ENCODE measurements at regions not wholly inside any gene's neighbourhood (a gene's known extent, or its start where the extent isn't known, plus 50 kb on each side); places are given as distances from the start of the nearest gene placed in this dataset.
A peak's percentile ranks its signal among the peaks of the same experiment; 100 is the strongest.

DNA sequence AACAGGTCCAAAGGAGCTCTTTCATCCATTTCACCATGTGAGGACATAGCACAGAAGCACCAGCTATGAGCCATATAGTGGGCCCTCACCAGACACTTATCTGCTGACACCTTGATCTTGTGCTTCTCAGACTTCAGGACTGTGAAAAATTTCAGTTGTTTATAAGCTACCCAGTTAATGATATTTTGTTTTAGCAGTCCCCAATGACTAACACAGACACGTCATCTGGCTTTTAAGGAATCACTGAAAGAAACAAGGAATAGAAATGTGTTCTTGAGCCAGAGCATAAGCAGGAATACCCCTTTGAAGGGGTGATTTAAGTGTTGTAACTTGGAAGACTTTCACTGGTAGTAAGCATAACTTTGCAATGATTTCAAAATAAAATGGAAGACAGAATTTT, 214.7 kb upstream of the PTCHD4 start:
- POLR2A ChIA-PET, result no interaction called here
- H3K27me3 ChIP-seq (ENCODE audit: control insufficient read depth in 1 of 2, insufficient read depth in 2 of 2, low read length in 2 of 2), result no peaks in the 10 kb centered on the region
- in situ Hi-C loops (cut with HindIII; ENCODE audit: extremely low pct_ligation_motif_present, low pct_unique_long_range_greater_than_20kb), result no loop called here
- TF ChIP-seq ZFP90 (CRISPR knock-in tag; IDR thresholded peaks at IDR 0.05; ENCODE audit: borderline replicate concordance), result no peak
- no peak overlapping the region for H3K4me2 ChIP-seq (ENCODE audit: low read depth, low read length)
- no peaks in the 10 kb centered on the region for H3K36me3 ChIP-seq (replicated peaks in 1 of 2; ENCODE audit: control insufficient read depth in 1 of 2, insufficient read depth in 2 of 2, low read length in 2 of 2)
- BruUV-seq (replicated peaks), result no TSS peak
- intact Hi-C loops (cut with micrococcal nuclease; ENCODE audit: unreplicated experiment), result no loop called here
- H3K9me3 ChIP-seq (ENCODE audit: low read length), result no peaks in the 10 kb centered on the region
- no peaks in the 10 kb centered on the region for H3K4me1 ChIP-seq (ENCODE audit: insufficient read depth, low read length)
- ATAC-seq, result no peak
- FAIRE-seq, result no peak
- CTCF ChIA-PET (ENCODE audit: low intra/inter-chr PET ratio, low total read pairs), result no interaction called here
- H3K9ac ChIP-seq (ENCODE audit: insufficient read depth, low read depth, low read length), result no peak overlapping the region
- no peak overlapping the region for H3K27ac ChIP-seq (ENCODE audit: extremely low read length, insufficient read depth, low read length)
- 4% methylated on average over 1 of the region's 1 CpG for WGBS (ENCODE audit: low lambda C conversion rate)
- H4K20me1 ChIP-seq (ENCODE audit: insufficient read depth, low read length), result no peaks in the 10 kb centered on the region
- no peaks in the 10 kb centered on the region for H3K79me2 ChIP-seq (ENCODE audit: insufficient read depth, low read length)
- no peak overlapping the region for H3K4me3 ChIP-seq (replicated peaks in 1 of 3; ENCODE audit: insufficient read depth in 1 of 3, low read depth in 2 of 3, low read length in 3 of 3)
- no peak overlapping the region for H2AFZ ChIP-seq (ENCODE audit: low read length)
- no peak for DNase-seq (ENCODE audit: low spot score)

DNA sequence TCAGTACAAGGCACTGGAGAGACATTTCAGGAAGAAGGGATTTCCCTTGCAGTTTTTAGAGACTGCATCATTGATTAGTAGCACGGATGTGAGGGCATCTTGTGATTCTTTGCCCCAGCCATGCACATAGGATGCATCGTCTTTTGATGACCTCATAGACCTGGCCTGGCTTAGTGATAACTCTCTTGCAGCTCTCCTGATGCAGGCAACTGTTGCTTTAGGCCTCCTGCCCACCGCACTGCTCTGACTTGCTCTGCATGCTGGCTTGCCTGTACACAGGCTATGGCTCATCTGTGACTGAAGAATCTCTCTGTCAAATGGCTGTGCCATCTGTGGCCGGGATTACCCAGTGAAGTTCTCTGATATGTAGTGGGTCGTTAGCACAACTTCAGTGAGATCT, 207.7 kb upstream of the PTCHD4 start:
- Histone ChIP-seq H3K79me2 (ENCODE audit: insufficient read depth, low read length) (no peaks in the 10 kb centered on the region), H3K36me3 (replicated peaks in 1 of 2; ENCODE audit: control insufficient read depth in 1 of 2, insufficient read depth in 2 of 2, low read length in 2 of 2) (no peaks in the 10 kb centered on the region), H4K20me1 (ENCODE audit: insufficient read depth, low read length) (no peaks in the 10 kb centered on the region), H2AFZ (ENCODE audit: low read length) (no peak overlapping the region), H3K9me3 (ENCODE audit: low read length) (no peaks in the 10 kb centered on the region), H3K27me3 (ENCODE audit: control insufficient read depth in 1 of 2, insufficient read depth in 2 of 2, low read length in 2 of 2) (no peaks in the 10 kb centered on the region), H3K4me1 (ENCODE audit: insufficient read depth, low read length) (no peaks in the 10 kb centered on the region), H3K4me3 (replicated peaks in 1 of 3; ENCODE audit: insufficient read depth in 1 of 3, low read depth in 2 of 3, low read length in 3 of 3) (no peak overlapping the region), H3K4me2 (ENCODE audit: low read depth, low read length) (no peak overlapping the region), H3K27ac (ENCODE audit: extremely low read length, insufficient read depth, low read length) (no peak overlapping the region), H3K9ac (ENCODE audit: insufficient read depth, low read depth, low read length) (no peak overlapping the region)
- FAIRE-seq (no peak), ATAC-seq (no peak), DNase-seq (ENCODE audit: low spot score) (no peak)
- BruUV-seq (replicated peaks), result no TSS peak
- in situ Hi-C loops (cut with HindIII; ENCODE audit: extremely low pct_ligation_motif_present, low pct_unique_long_range_greater_than_20kb) (no loop called here), intact Hi-C loops (cut with micrococcal nuclease; ENCODE audit: unreplicated experiment) (no loop called here)
- TF ChIP-seq CENPX (CRISPR knock-in tag; IDR thresholded peaks at IDR 0.05), result no peak
- TF ChIP-seq ATF7 (IDR thresholded peaks at IDR 0.05), result peak; percentile 61
- TF ChIP-seq ATF7 (CRISPR knock-in tag; IDR thresholded peaks at IDR 0.05), result no peak
- peak; percentile 38 for TF ChIP-seq CREB1 (IDR thresholded peaks at IDR 0.05)
- TF ChIP-seq CREB1 (CRISPR knock-in tag; IDR thresholded peaks at IDR 0.05), result no peak
- ChIA-PET CTCF (ENCODE audit: low intra/inter-chr PET ratio, low total read pairs) (no interaction called here), POLR2A (no interaction called here)
- 4% methylated on average over 5 of the region's 5 CpGs for WGBS (ENCODE audit: low lambda C conversion rate)
